ENCODE measurements at regions not wholly inside any gene's neighbourhood (a gene's known extent, or its start where the extent isn't known, plus 50 kb on each side); places are given as distances from the start of the nearest gene placed in this dataset.

DNA sequence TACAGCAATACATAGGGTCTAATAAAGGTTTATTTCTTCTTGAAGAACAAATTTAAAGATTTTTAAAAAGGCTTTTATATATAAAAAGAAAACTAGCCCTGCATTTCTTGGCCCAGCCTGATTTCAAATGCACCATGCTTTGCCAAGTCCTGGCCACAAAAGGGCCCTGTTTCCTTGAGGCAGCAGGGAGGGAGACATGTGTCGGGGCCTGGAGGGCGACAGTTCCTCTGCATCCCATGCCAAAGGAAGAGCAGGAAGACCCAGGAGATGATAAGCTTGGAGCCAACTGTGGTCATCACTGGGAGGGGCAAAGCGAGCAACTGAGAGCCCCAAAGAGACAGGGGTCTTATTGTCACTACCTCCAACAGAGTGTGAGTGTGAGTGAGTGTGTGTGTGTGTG is 571.5 kb upstream of the PSMD7 start:
- TF ChIP-seq, protein P1, sequence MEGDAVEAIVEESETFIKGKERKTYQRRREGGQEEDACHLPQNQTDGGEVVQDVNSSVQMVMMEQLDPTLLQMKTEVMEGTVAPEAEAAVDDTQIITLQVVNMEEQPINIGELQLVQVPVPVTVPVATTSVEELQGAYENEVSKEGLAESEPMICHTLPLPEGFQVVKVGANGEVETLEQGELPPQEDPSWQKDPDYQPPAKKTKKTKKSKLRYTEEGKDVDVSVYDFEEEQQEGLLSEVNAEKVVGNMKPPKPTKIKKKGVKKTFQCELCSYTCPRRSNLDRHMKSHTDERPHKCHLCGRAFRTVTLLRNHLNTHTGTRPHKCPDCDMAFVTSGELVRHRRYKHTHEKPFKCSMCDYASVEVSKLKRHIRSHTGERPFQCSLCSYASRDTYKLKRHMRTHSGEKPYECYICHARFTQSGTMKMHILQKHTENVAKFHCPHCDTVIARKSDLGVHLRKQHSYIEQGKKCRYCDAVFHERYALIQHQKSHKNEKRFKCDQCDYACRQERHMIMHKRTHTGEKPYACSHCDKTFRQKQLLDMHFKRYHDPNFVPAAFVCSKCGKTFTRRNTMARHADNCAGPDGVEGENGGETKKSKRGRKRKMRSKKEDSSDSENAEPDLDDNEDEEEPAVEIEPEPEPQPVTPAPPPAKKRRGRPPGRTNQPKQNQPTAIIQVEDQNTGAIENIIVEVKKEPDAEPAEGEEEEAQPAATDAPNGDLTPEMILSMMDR (IDR thresholded peaks at IDR 0.05; ENCODE audit: low read depth, low read length, missing control alignments) = no peak
- no peak overlapping the region for H3K4me3 ChIP-seq (ENCODE audit: low read depth, low read length)
- no peak for DNase-seq
- no peaks in the 10 kb centered on the region for H3K36me3 ChIP-seq (replicated peaks)
- H3K27me3 ChIP-seq (replicated peaks) = no peaks in the 10 kb centered on the region
- no peak overlapping the region for H3K27ac ChIP-seq
- in situ Hi-C loops (cut with HindIII; ENCODE audit: low pct_ligation_motif_present, low sequenced_read_pairs) = no loop called here

DNA sequence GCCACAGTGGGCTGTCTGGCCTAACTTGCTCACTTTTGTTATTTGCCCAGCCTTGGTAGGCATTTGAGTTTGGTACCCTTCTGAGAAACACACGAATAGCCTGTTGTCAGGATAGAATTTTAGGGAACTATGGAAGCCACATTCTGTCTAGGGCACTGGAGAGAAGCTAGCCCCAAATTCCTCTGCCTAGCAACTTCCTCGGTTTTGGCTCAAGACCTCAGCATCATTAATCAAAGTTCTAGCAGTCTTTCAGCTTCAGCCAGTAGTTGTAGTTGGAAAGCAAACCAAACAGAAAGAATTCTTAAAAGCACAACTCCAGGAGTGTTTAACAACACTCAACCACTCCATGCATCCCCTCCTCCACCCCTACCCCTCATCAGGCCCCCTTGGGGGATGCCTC is 572.1 kb upstream of the PSMD7 start:
- H3K27ac ChIP-seq = no peak overlapping the region
- DNase-seq = no peak
- TF ChIP-seq, protein P1 (IDR thresholded peaks at IDR 0.05; ENCODE audit: low read depth, low read length, missing control alignments) = no peak
- H3K27me3 ChIP-seq (replicated peaks) = no peaks in the 10 kb centered on the region
- no peaks in the 10 kb centered on the region for H3K36me3 ChIP-seq (replicated peaks)
- no peak overlapping the region for H3K4me3 ChIP-seq (ENCODE audit: low read depth, low read length)
- in situ Hi-C loops (cut with HindIII; ENCODE audit: low pct_ligation_motif_present, low sequenced_read_pairs) = no loop called here

- TF ChIP-seq, protein P1 (IDR thresholded peaks at IDR 0.05; ENCODE audit: low read depth, low read length, missing control alignments) = no peak
- Histone ChIP-seq H3K27ac (no peak overlapping the region), H3K36me3 (replicated peaks) (no peaks in the 10 kb centered on the region), H3K4me3 (ENCODE audit: low read depth, low read length) (no peak overlapping the region), H3K27me3 (replicated peaks) (no peaks in the 10 kb centered on the region)
- DNase-seq = no peak
- in situ Hi-C loops (cut with HindIII; ENCODE audit: low pct_ligation_motif_present, low sequenced_read_pairs) = no loop called here
Measured at GRCh38 chr16:73717266-73717974, 579.2 kb upstream of the PSMD7 start.

DNA sequence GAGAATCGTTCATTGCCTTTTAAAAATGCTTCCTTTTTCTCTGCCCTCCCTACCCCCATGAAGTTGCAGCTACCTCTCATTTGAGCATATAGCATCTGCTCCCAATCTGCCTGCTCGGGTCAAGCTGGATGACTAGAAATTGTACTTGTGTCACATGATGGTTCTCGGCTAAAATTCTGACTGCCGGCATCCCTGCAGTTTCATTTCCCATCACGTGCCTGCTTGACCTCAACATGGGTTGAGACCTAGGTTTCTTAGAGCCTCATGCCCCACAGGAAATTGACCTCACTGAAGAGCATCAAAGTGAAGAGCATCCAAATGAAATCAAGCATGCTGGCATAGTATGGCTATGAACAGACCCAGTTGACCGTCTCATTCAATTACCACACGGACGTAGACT is 581.6 kb upstream of the PSMD7 start:
- Histone ChIP-seq H3K4me3 (ENCODE audit: low read depth, low read length) (no peak overlapping the region), H3K27ac (no peak overlapping the region), H3K27me3 (replicated peaks) (no peaks in the 10 kb centered on the region), H3K36me3 (replicated peaks) (no peaks in the 10 kb centered on the region)
- TF ChIP-seq, protein P1 (IDR thresholded peaks at IDR 0.05; ENCODE audit: low read depth, low read length, missing control alignments) = no peak
- no peak for DNase-seq
- in situ Hi-C loops (cut with HindIII; ENCODE audit: low pct_ligation_motif_present, low sequenced_read_pairs) = no loop called here

DNA sequence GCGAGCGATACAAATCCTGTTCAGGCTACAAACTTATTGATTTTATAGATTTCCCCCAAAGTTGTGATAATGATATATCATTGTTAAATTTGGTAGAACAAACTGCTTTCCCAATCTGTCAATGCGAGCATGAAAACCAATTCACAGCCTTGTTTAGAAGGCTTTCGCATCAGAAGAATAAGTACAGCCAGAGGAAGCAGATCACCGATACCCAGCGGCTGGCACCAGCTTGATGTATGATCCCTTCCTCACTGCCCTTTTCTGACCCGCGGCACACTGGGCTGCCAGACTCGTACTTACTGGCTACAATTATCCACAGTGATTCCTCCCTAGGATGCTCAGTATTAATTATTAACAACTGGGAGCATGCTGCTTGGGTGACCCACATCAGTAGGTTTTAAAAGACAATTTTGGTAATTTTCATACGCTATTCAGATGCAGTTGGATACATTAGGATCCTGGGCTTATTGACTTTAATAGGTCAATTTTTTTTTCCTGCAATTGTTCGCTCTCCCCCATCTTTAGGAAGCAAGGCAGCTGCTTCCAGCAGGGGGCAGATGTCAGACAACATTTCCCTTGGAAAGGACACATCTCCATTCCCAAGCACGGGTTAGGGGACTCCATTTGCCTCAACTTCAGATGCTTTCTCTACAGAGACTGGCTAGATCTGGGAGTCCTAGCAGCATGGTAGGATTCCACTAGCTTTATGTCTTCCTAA is 582.7 kb upstream of the PSMD7 start:
- DNase-seq = peak; percentile 26
- in situ Hi-C loops (cut with HindIII; ENCODE audit: low pct_ligation_motif_present, low sequenced_read_pairs) = no loop called here
- Histone ChIP-seq H3K36me3 (replicated peaks) (no peaks in the 10 kb centered on the region), H3K27me3 (replicated peaks) (no peaks in the 10 kb centered on the region), H3K27ac (no peak overlapping the region), H3K4me3 (ENCODE audit: low read depth, low read length) (no peak overlapping the region)
- TF ChIP-seq, protein P1 (IDR thresholded peaks at IDR 0.05; ENCODE audit: low read depth, low read length, missing control alignments) = peak; percentile 69
